HEK293 (cell line): ENCODE measurements at regions not wholly inside any gene's neighbourhood (a gene's known extent, or its start where the extent isn't known, plus 50 kb on each side); places are given as distances from the start of the nearest gene placed in this dataset.

Experiments
- CTCF ChIP-seq: fragments of 450-650 bp; formaldehyde crosslinking; IDR thresholded peaks from 2 replicates; pipeline ENCODE4 v1.5.1; 2016; ENCODE audit warnings: missing biosample characterization, missing genetic modification characterization
- ELK4 ChIP-seq: IDR thresholded peaks from 2 replicates; pipeline ENCODE4 v1.6.1; 2011; ENCODE audit warnings: mild to moderate bottlenecking, low read depth, low read length, borderline replicate concordance
- PBX3 ChIP-seq: sonication (generic); formaldehyde crosslinking; IDR thresholded peaks from 2 replicates; pipeline ENCODE4 v1.8.1; 2022; ENCODE audit warnings: mild to moderate bottlenecking, moderate library complexity, missing genetic modification reagents
- REST ChIP-seq: fragments of 450-650 bp; formaldehyde crosslinking; IDR thresholded peaks from 2 replicates; pipeline ENCODE4 v1.5.1; 2016; ENCODE audit warnings: missing biosample characterization, missing genetic modification characterization
- TCF7L2 ChIP-seq: IDR thresholded peaks from 2 replicates; pipeline ENCODE4 v1.6.1; 2011; ENCODE audit warnings: low read depth, mild to moderate bottlenecking, inconsistent platforms, low read length, moderate library complexity, borderline replicate concordance
- YY1 ChIP-seq: fragments of 450-650 bp; formaldehyde crosslinking; IDR thresholded peaks from 2 replicates; pipeline ENCODE4 v1.5.1; 2018; ENCODE audit warnings: missing biosample characterization, missing genetic modification characterization
- ZBTB20 ChIP-seq: fragments of 450-650 bp; formaldehyde crosslinking; IDR thresholded peaks from 2 replicates; pipeline ENCODE4 v1.5.1; 2016; ENCODE audit warnings: missing biosample characterization, missing genetic modification characterization
- ZNF132 ChIP-seq: fragments of 450-650 bp; formaldehyde crosslinking; IDR thresholded peaks from 2 replicates; pipeline ENCODE4 v1.5.1; 2017; ENCODE audit warnings: missing biosample characterization, missing genetic modification characterization, borderline replicate concordance
- ZNF24 ChIP-seq: fragments of 450-650 bp; formaldehyde crosslinking; IDR thresholded peaks from 2 replicates; pipeline ENCODE4 v1.5.1; 2016; ENCODE audit warnings: missing biosample characterization, missing genetic modification characterization
- ZNF529 ChIP-seq: fragments of 450-650 bp; formaldehyde crosslinking; IDR thresholded peaks from 2 replicates; pipeline ENCODE4 v1.5.1; 2017; ENCODE audit warnings: missing genetic modification characterization, missing biosample characterization; ENCODE audit not compliant: insufficient replicate concordance
- ZNF704 ChIP-seq: fragments of 450-650 bp; formaldehyde crosslinking; IDR thresholded peaks from 2 replicates; pipeline ENCODE4 v1.5.1; 2016; ENCODE audit warnings: missing biosample characterization, missing genetic modification characterization

- TF ChIP-seq ELK4: no peak
- TF ChIP-seq ZNF132 (tag by site-specific recombination): no peak
- TF ChIP-seq REST (tag by site-specific recombination): no peak
- no peak for TF ChIP-seq ZNF24 (tag by site-specific recombination)
- TF ChIP-seq ZNF704 (tag by site-specific recombination): no peak
- no peak for TF ChIP-seq ZBTB20 (tag by site-specific recombination)
- no peak for TF ChIP-seq CTCF (tag by site-specific recombination)
- no peak for TF ChIP-seq TCF7L2
- no peak for TF ChIP-seq ZNF529 (tag by site-specific recombination)
- TF ChIP-seq YY1: no peak
- TF ChIP-seq PBX3: no peak
Measured at GRCh38 chr12:118709946-118710345, 271.4 kb upstream of the SRRM4 start.
